Activated CD4-positive, alpha-beta T cell treated with anti-CD3 and anti-CD28 coated beads for 24 hours (primary cell): ENCODE measurements at regions not wholly inside any gene's neighbourhood (a gene's known extent, or its start where the extent isn't known, plus 50 kb on each side); places are given as distances from the start of the nearest gene placed in this dataset.
"Not testable (repeated sequence)": the region's sequence is repeated elsewhere in the genome, so short reads cannot be mapped to it uniquely, and the experiment has no call there.

ENCODE experiments used
- DNase-seq, 2 donors: peaks; one replicate each; pipeline ENCODE4 v3.0.0-alpha.2; 2020; ENCODE audit warnings: low read depth in 2 of 2

DNA sequence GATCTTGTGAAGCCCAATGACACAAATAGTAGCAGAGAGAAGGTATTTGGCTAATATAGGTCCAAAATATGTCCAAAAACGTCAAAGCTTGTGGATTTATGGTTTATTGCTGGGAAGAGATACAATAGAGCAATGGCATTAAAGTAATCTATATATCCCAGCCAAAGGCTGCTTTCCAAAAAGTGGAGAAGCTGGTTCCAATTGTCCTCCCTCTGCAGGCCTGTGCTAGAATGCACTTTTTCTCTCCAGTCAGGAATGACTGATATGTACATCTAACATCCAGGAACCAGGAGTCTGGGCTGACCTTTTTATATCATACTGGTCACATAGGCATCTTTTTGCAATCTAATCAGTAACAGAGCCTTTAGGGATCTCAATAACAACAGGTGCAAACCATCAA lies 167.1 kb upstream of the FAM3C start:
- DNase-seq: no peak

DNA sequence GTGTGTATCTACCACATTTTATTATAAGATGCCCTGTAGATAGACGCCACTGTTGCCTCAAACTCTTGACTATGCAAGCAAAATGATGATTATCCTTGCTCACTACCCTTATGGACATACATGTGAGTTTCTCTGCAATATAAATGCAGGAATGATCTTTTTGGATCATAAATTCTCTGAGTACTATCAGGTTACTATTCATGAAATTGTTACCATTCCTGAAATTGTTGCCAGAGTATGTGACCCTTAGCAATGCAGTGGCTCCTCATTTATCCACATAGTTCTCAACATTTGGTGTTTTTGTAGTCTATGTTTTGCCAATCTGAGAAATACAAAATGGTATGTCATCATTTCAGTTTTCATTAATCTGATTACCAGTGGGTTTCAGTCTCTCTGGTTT lies 166.2 kb upstream of the FAM3C start:
- DNase-seq: no peak

DNA sequence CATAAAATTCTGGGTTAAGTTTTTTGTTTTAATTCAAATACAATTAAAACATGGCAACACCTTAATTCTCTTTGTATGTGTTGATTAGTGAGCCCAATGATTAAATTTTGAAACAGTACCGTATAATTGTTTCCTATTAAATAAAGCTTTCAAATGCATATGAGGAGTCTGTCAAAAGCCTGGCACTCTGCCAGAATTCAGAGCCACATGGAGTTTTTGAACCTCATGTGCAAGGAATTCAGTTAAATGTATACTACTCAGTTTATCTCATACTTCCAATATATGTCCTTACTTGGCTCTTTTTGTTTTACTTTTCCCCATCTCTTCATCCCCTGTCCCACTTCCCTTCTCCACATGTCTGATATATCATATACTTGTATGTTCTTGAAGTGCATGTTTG lies 165.6 kb upstream of the FAM3C start:
- no peak for DNase-seq

DNA sequence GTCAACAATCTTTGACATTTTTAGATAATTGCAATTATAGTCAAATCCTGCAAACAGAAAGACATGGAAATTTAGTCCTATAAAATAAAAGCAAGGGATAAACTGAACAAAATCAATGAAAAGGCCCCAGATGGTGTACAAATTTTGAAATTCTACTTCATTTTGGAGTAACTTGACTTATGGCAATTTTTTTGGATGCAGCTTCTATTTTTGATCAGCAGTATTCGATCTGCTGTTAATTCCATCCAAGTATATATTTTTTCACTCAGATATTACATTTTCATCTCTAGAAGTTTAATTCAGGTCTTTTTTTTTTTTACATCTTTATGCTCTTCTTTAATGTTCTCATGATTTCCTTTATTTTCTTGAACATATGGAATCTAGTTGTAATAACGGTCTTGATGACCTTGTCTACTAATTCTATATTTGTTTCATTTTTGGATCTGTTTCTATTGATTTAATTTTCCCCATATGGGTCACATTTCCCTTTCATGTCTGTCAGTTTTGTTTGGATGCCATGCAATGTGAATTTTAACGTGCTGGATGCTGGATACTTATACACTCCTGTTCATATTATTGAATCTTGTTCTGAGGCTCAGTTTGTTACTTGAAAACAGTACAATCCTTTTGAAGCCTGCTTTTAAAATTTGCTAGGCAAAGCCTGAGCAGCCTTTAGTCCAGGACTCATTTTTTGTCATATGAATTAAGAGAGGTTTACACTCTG lies 164.3 kb upstream of the FAM3C start:
- DNase-seq: no peak

DNA sequence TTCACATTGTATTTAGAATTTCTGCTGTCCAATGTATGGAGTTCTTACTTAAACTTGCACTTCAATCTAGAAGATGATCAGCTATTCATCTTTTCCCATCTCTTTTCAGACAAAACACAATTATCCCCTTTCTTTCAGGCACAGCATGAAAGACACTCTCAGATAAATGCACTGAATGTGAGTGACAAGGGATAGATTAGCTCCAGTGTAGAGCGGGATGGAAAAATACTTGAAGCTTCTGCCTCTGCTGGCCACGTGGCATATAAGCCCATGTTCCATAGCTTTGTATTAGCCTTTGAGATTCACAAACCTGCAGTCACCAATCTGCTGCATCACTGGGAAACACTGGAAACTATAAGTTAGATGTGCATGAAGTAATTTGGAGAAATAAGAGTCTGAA lies 162.2 kb upstream of the FAM3C start:
- DNase-seq: no peak

DNA sequence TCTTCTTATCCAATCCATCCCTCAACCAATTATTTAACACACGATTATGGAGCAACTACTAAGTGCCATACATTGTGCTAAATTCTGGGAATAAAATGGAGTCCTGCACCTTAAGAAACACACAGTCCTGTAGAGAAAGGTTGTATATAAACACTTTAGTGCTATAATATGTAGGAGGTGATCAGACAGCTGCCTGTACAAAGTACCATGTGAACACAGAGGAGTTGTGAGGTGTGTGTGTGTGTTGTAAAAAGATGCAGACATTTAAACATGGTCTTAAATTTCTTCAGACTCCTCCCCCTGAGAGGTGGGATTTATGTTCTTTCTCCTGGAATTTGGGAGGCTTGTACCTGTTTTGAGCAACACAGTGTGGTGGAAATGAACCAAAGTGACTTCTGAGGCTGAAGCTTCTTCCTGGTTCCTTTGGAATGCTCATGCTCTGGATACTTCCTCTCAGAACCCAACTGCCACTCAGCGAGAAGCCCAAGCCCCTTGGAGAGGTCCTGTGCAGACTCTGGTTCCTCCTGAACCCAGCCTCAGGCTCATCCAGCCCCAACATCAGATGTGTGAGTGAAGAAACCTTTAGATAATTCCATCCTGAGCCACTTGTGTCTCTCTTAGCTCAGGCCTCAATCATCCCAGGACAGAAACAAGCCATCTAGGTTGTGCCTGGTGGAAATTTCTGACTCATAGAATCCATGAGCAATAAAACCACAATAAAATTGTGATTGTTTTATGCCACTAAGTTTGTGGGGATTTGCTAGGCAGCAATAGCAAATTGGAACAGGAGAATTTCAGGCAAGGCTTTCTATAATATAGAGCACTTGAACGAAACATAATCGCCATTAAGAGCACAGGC lies 161.2 kb upstream of the FAM3C start:
- DNase-seq: no peak

DNA sequence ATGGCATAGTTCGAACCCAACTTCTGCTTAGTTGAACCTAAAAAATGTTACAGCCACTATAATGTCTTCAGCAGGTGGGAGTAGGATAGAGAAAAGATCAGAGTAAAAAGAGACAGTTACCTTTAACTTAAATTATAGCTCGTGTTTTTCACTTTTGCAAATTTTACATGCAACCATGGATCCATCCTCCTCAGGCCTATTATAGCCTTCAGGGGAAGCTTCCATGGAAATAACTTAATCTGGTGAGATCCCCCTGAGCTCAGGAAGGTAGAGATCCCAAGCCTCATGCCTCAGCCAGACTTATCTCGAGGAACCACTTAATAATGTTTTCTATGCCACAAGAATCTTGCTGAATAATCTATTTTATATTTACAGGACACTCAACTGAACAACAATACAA lies 159.4 kb upstream of the FAM3C start:
- no peak for DNase-seq

DNA sequence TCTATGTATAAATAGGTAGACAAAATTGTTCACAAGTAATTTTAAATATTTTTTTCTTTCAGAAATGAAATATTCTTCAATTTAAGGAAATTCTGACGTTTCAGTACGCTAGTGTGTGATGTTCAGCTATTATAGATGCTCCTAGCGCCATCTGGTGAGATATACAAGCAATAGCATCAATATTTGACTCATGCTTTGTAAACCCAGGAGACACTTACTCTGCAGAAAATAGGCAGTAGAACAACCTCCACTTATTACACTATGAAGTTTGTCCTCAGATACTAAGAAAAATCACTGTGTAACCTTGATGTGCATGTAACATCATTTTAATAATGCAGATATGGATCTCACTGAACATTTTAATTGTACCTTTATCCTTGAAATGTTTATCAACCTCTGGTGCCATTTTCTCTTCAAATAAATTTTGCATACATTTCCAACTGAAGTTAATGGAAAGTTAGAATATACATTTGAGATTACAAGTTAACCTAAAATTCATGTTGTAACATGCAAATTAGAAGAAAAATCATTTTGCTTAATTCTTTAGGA lies 151.5 kb upstream of the FAM3C start:
- no peak for DNase-seq

DNA sequence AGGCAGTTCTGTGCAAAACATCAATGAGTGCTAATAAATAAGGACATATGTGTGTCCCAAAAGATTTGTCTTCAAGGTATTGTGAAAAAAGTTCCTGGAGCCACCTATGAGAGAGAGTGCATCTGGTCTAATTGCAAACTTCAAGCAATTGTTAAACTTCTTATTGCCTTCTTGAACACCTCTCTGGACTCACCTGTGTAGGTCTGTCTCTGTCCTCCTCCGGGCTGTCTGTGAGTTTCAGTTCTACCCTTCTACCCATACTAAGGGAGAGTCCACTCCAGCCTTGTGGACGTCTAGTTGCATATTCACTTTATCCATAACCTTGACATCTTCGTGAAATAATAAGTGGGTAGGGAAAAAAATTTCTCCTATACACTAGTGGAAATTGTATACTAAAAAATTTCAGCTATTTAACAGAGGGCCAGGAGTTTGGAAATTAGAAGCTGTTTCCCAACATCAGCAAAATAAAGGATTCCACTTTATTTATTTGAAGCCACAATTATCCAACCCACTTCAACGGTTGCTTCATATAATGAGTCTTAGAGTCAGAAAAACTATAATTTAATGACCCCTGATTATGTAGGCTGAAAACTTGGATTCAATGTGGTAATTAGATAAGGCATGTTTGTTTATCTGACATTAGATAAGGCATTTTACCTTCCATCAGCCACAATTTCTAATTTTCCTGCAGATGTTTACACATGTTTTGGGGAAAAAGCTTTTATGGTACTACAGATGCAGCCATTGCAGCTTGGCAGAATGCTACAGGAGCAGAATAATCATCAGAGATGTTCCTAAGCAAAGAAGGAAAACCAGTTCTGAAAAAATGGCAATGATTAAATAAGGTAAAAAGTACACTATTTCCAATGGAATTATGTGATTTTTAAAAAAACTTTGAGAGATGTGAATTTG lies 150.8 kb upstream of the FAM3C start:
- no peak for DNase-seq

DNA sequence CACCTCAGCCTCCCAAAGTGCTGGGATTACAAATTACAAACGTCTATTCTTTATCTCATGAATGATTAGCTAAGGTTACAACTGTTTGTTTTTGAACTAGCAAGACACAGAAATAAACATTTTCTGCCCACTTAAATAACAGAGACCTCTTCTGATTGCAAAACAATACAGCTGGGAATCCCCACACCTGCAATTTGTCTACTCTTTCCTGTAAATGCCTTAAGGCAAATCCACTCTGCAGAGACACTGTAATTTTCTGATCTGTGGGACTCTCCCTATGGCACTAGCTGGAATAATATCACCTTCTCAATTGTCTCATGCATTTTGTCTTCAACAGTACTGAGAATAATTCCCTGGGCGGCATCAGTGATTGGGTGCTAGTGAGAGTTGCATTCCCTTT lies 149.3 kb upstream of the FAM3C start:
- DNase-seq: no peak

DNA sequence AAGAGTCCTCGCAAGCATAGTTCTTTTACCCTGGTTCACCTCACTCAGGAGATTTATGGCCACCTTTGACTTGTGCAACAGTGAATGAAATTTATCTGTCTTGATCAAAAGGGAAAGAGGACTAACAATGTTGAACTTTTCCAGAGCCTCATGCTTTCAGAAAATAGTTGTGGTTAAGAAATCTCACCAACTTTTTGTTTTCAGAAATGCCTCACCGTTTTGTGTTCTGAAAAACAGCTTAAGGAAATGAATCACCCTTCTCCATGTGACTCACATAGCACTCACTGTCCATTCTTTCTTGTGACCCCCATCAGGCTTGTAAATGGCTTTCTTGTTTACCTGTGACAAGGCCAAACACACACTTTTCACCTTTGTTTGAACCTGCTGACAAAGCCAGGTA lies 148.6 kb upstream of the FAM3C start:
- no peak for DNase-seq

DNA sequence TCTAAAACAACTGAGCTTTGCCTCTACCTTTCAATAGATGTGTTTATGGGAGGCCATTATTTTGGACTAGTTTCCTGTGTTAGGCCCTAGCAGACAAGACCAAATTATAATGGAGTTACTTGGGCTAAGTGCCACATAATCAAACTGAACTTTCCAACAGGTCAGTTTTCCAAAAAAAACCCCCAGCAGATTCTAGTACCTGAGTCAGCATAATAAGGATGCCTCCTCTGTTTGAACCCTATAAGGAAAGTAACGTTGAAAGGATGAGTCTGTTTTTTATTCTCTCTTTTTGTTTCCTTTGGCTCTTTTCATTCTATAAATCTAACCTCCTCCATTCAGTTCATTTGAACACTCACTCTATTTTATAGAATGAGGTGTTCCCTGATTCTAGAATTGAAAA lies 148.1 kb upstream of the FAM3C start:
- no peak for DNase-seq

DNA sequence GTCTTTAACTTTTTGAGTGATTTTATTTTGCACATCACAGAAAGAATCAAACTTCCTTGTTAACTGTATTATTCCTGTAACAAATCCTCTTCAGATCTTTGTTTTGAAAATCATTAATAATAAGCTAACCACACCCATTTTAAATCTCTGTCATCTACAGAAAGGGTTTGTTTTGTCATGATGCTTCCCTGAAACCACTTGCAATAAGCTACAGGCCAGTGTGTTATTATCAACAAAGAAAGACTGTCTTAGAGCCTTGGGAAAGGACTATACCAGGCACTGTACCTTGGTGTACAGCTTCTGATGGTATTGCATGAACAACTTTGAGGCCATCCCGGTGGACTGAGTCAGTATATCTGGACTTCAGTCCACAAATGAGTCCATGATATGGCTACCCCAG lies 145.3 kb upstream of the FAM3C start:
- no peak for DNase-seq

DNA sequence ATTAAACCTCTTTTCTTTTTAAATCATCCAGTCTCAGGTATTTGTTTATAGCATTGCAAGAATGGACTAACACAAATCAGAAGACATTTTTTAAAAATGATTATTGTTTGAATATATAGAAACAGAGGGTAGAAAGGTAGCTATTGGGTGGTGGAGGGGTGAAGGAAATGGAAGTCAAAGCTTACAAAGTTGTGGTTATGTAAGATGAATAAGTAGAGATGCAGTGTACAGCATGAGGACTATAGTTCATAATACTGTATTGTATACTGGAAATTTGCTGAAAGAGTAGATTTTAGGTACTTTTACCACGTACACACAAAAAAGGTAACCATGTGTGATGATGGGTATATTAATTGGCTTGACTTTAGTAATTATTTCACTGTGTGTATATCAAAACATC lies 144.0 kb upstream of the FAM3C start:
- DNase-seq: no peak

DNA sequence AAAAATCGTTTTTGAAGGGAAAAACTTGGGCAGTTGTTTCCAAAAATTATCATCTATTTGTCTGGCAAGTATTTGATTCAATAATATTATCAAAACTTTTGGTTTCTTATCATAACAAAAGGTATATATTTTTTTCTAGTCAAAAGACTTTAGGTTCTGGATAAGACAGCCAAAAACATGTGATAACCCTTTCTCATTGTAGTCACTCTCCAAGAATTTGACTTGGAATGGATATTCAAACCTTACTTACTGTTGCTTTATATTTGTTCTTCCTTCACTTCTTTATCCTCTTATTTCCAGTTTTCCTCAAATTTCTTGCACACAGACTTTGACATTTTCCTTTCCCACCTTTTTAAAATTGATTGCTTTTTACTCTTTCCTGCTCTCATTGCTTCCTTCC lies 140.9 kb upstream of the FAM3C start:
- DNase-seq: no peak

DNA sequence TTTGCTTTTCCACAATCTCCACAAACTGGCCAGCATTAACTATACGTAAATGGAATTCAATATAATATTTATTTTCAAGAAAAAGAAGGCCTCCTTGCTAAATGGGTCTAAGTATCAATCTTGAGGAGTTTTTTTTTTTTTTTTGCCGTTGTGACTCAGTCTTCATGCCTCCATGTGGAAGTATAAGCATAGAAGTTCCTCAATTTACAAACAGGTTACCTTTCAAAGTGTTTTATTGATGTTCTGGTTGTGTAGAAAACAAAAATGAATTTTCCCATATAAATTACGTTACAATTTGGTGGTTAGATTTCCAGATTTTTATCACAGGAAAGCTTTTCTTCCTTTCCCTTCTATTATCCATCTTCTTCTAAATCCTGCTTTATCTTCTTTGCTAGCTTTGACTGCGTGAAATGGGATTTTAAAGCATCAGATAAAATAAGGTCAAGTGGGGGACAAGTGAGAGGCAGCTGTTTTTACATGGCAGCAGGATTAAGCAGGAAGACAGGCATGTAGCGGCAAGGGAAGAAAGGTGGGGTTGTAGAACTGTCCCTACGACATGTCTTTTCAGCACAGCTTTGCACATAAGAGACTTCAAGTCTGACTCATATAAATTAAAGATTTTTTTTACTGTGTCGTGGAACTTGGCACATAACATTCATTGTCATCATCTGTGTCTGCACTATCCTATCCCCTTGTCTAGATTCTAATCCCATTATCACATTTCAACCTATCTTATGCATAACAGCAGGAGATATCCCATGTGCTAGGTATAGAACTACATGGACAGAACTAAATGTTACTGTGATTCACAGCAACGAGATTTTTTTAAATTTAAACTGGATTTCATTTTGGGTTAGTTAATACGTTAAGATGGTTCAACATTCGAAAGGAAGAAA lies 135.3 kb upstream of the FAM3C start:
- no peak for DNase-seq

DNA sequence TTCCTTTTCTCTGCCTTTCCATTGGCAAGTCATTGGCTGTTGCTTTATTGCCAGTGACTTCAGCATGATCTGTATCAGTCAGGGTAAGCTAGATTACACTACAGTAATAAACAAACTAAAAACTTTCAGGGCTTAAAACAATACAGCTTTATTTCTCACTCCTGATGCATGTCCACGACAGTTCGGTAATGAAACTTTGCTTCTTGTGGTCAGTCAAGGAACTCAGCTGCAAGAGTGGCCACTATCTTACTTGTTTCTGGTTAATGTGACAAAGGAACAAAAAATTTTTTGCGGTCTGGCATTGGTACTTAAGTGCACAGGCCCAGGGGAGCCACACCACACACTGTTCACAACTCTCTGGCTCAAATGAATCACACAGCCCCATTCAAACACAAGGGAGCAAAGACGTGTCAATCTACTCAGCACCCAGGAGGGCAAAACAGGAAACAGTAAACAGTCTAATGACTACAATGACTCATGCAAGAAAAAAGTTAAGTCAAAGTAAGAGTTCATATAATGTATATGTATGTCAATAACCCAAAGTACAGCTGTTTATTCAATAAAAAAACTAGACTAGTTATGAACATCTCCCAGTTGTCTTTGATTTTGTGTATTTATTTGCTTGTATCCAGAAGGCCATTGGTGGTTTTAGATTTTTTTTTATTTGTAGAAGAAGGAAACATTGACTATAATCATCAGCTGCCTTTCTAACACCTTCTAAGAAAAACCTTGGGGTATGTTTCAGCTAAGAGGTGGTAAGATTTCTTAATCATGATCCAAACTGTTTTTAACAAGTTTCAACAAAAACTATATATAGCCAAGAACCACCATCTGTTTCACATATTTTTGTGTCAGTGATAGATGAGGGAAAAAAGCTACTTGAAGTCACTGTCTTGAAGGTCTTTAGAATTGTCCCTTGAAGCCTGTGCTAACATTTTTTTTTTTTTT lies 134.4 kb upstream of the FAM3C start:
- DNase-seq: peak in 1 of 2 donors; percentile 25

DNA sequence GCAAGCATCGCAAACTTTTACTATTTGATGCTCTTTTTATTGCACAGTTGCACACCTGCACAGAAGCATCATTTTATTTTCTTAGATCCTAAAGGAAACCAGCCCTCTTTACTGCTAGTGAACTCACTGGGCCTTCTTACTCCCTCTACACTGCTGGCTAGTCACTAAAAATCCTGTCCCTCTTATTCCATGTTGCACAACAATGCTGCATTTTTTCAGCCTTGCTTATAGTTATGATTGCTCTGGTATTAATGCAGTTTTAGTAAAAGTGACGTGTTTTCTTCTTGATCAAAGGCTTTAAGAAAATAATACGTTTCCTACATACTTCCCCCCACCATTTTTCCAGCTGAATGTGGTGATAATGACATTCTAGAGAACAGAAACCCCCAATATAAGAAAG lies 132.9 kb upstream of the FAM3C start:
- no peak for DNase-seq

DNA sequence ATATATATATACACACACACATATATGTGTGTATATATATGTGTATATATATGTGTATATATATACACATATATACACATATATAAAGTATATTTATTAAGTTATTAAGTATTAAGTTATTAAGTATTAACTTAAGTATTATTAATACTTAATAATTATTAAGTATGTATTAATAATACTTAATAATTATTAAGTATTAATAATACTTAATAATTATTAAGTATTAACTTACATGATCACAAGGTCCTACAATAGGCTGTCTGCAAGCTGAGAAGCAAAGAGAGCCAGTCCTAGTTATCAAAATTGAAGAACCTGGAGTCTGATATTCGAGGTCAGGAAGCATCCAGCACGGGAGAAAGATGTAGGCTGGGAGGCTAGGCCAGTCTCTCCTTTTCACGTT lies 130.1 kb upstream of the FAM3C start:
- DNase-seq: not testable (repeated sequence)
